H9 (cell line): ENCODE measurements at regions not wholly inside any gene's neighbourhood (a gene's known extent, or its start where the extent isn't known, plus 50 kb on each side); places are given as distances from the start of the nearest gene placed in this dataset.

ENCODE experiments used
- DNase-seq: peaks from one replicate; pipeline ENCODE4 v3.0.0-alpha.2; 2017
- H2AFZ ChIP-seq: one replicate; pipeline ENCODE4 v1.6.1; 2013; ENCODE audit warnings: mild to moderate bottlenecking, low read length, control low read depth, moderate library complexity
- H2AK5ac ChIP-seq: 2 replicates; pipeline ENCODE4 v1.6.1; 2013; ENCODE audit warnings: low read length, control low read depth, mixed read lengths; ENCODE audit not compliant: insufficient read length
- H2BK120ac ChIP-seq: one replicate; pipeline ENCODE4 v1.6.1; 2013; ENCODE audit warnings: low read depth, mild to moderate bottlenecking, low read length, control low read depth, inconsistent platforms; ENCODE audit not compliant: poor library complexity, severe bottlenecking
- H2BK12ac ChIP-seq: 2 replicates; pipeline ENCODE4 v1.6.1; 2013; ENCODE audit warnings: low read length, control low read depth, mixed read lengths, low read depth; ENCODE audit not compliant: insufficient read length
- H2BK15ac ChIP-seq: 2 replicates; pipeline ENCODE4 v1.6.1; 2013; ENCODE audit warnings: low read depth, low read length, control low read depth
- H2BK20ac ChIP-seq: one replicate; pipeline ENCODE4 v1.6.1; 2013; ENCODE audit warnings: low read depth, mild to moderate bottlenecking, low read length, control low read depth, inconsistent platforms; ENCODE audit not compliant: poor library complexity, severe bottlenecking
- H2BK5ac ChIP-seq: 2 replicates; pipeline ENCODE4 v1.6.1; 2013; ENCODE audit warnings: low read length, control low read depth, mixed read lengths; ENCODE audit not compliant: insufficient read length
- H3K14ac ChIP-seq: 2 replicates; pipeline ENCODE4 v1.6.1; 2013; ENCODE audit warnings: low read length, control low read depth; ENCODE audit not compliant: insufficient read depth
- H3K18ac ChIP-seq: 2 replicates; pipeline ENCODE4 v1.6.1; 2013; ENCODE audit warnings: low read depth, mild to moderate bottlenecking, mixed read lengths, low read length, control low read depth; ENCODE audit not compliant: insufficient read length
- H3K23ac ChIP-seq: 2 replicates; pipeline ENCODE4 v1.6.1; 2013; ENCODE audit warnings: low read length, control low read depth, mixed read lengths, low read depth; ENCODE audit not compliant: insufficient read length
- H3K23me2 ChIP-seq: 2 replicates; pipeline ENCODE4 v1.6.1; 2013; ENCODE audit warnings: low read depth, mild to moderate bottlenecking, mixed read lengths, low read length, control low read depth; ENCODE audit not compliant: insufficient read length, poor library complexity, severe bottlenecking
- H3K27ac ChIP-seq: 2 replicates; pipeline ENCODE4 v1.5.1; 2013; ENCODE audit warnings: low read length, control low read depth, mixed read lengths, low read depth; ENCODE audit not compliant: insufficient read length
- H3K27me3 ChIP-seq: 2 replicates; pipeline ENCODE4 v1.6.1; 2013; ENCODE audit warnings: low read length, control low read depth, inconsistent platforms; ENCODE audit not compliant: insufficient read depth
- H3K4ac ChIP-seq: 2 replicates; pipeline ENCODE4 v1.6.1; 2013; ENCODE audit warnings: low read depth, mild to moderate bottlenecking, control low read depth, inconsistent platforms, low read length, moderate library complexity
- H3K4me1 ChIP-seq: 2 replicates; pipeline ENCODE4 v1.6.1; 2013; ENCODE audit warnings: low read length, control low read depth, inconsistent platforms; ENCODE audit not compliant: insufficient read depth
- H3K4me2 ChIP-seq: 2 replicates; pipeline ENCODE4 v1.6.1; 2013; ENCODE audit warnings: low read length, control low read depth, mixed read lengths; ENCODE audit not compliant: insufficient read length, insufficient read depth
- H3K56ac ChIP-seq: 2 replicates; pipeline ENCODE4 v1.6.1; 2013; ENCODE audit warnings: low read depth, mild to moderate bottlenecking, mixed read lengths, low read length, control low read depth; ENCODE audit not compliant: insufficient read length
- H3K79me1 ChIP-seq: 2 replicates; pipeline ENCODE4 v1.6.1; 2013; ENCODE audit warnings: low read depth, mild to moderate bottlenecking, moderate library complexity, low read length, control low read depth, inconsistent platforms; ENCODE audit not compliant: insufficient read depth, poor library complexity, severe bottlenecking
- H3K79me2 ChIP-seq: 2 replicates; pipeline ENCODE4 v1.6.1; 2013; ENCODE audit warnings: low read length, control low read depth, inconsistent platforms; ENCODE audit not compliant: insufficient read depth
- H3K9ac ChIP-seq: 2 replicates; pipeline ENCODE4 v1.6.1; 2013; ENCODE audit warnings: low read length, control low read depth, mixed read lengths; ENCODE audit not compliant: insufficient read length; ENCODE audit errors: extremely low read depth
- H3K9me3 ChIP-seq: one replicate; pipeline ENCODE4 v1.6.1; 2013; ENCODE audit warnings: low read depth, low read length, inconsistent platforms; ENCODE audit not compliant: control insufficient read depth
- H3T11ph ChIP-seq: one replicate; pipeline ENCODE4 v1.6.1; 2013; ENCODE audit warnings: mild to moderate bottlenecking, low read length, control low read depth, inconsistent platforms
- H4K20me1 ChIP-seq: one replicate; pipeline ENCODE4 v1.6.1; 2013; ENCODE audit not compliant: control insufficient read depth, insufficient read length, insufficient read depth
- H4K5ac ChIP-seq: 2 replicates; pipeline ENCODE4 v1.6.1; 2013; ENCODE audit warnings: low read depth, mild to moderate bottlenecking, mixed read lengths, low read length, control low read depth; ENCODE audit not compliant: insufficient read length
- H4K8ac ChIP-seq: replicated peaks from 2 replicates; pipeline ENCODE4 v1.6.1; 2013; ENCODE audit warnings: low read length, control low read depth, mixed read lengths, low read depth; ENCODE audit not compliant: insufficient read length
- H4K91ac ChIP-seq: 2 replicates; pipeline ENCODE4 v1.6.1; 2013; ENCODE audit warnings: low read depth, mild to moderate bottlenecking, moderate library complexity, mixed read lengths, low read length, control low read depth; ENCODE audit not compliant: insufficient read length
- H3K27ac Mint-ChIP-seq, 3 experiments: 2 replicates in 2 of 3; 3 replicates in 1 of 3; pipeline ENCODE4 v1.8.0; 2020 to 2021; ENCODE audit warnings: mixed read lengths in 3 of 3, mild to moderate bottlenecking in 1 of 3, moderate library complexity in 1 of 3
- H3K27me3 Mint-ChIP-seq: 2 replicates; pipeline ENCODE4 v1.8.0; 2021; ENCODE audit warnings: low read depth, mild to moderate bottlenecking, moderate library complexity, mixed read lengths
- H3K36me3 Mint-ChIP-seq, 3 experiments: 2 replicates in 2 of 3; 3 replicates in 1 of 3; pipeline ENCODE4 v1.8.0; 2020 to 2021; ENCODE audit warnings: low read depth in 3 of 3, mixed read lengths in 3 of 3; ENCODE audit not compliant: insufficient read depth in 1 of 3
- H3K4me1 Mint-ChIP-seq, 2 experiments: 2 replicates each; pipeline ENCODE4 v1.8.0; 2020; ENCODE audit warnings: mixed read lengths in 2 of 2
- H3K4me3 Mint-ChIP-seq, 2 experiments: 2 replicates in 1 of 2; 3 replicates in 1 of 2; pipeline ENCODE4 v1.8.0; 2020 to 2021; ENCODE audit warnings: mild to moderate bottlenecking in 2 of 2, mixed read lengths in 2 of 2, moderate library complexity in 1 of 2
- H3K9me3 Mint-ChIP-seq, 2 experiments: 2 replicates in 1 of 2; 3 replicates in 1 of 2; pipeline ENCODE4 v1.8.0; 2020; ENCODE audit warnings: mild to moderate bottlenecking in 2 of 2, mixed read lengths in 2 of 2, moderate library complexity in 1 of 2
- WGBS: extraction: QIAGEN DNeasy Blood & Tissue Kit; methylation state at CpG from one replicate; pipeline ENCODE4 v1.1.7; 2013; ENCODE audit warnings: missing lambda C conversion rate, low lambda C conversion rate, mixed read lengths; ENCODE audit not compliant: insufficient read length; ENCODE audit errors: extremely low coverage; 5-methylcytosine and 5-hydroxymethylcytosine counted together
- TF ChIP-seq, protein P1 (sequence below): fragments of 200-600 bp; sonication (generic); conservative IDR thresholded peaks from 3 replicates; pipeline ENCODE4 v1.8.0; 2021; ENCODE audit warnings: antibody characterized with exemption, mild to moderate bottlenecking

DNA sequence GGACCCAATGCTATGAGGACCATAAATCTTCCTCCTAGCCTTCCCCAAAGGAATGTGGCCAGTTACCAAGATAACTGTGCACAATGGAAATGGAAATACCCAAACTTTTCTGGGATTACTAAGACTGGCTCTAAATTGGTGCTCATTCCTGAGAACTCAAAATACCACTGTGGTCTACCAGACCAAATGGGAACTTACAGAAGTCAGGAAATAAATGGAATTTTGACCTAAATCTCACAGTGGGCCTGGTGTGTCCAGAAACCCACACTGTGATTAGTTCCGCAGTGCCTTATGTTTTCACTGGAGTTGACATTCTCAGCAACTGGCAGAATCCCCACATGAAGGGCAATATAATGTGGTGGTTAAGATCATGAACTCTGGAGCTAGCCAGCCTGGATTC, 99.4 kb upstream of the ZC3H12C start:
- WGBS, result no CpG with 5 or more reads among the region's 1 CpG
- no peak overlapping the region for H3K4me3 Mint-ChIP-seq
- no peaks in the 10 kb centered on the region for H3K79me2 ChIP-seq
- no peaks in the 10 kb centered on the region for H3K23me2 ChIP-seq
- H3K18ac ChIP-seq, result no peak overlapping the region
- no peak overlapping the region for H4K5ac ChIP-seq
- H3K27ac Mint-ChIP-seq, result no peak overlapping the region
- no peak overlapping the region for H2BK12ac ChIP-seq
- no peak overlapping the region for H2BK20ac ChIP-seq
- H3K4me1 Mint-ChIP-seq, result no peaks in the 10 kb centered on the region
- H2AFZ ChIP-seq, result no peak overlapping the region
- no peaks in the 10 kb centered on the region for H3K9me3 ChIP-seq
- no peak overlapping the region for H3K56ac ChIP-seq
- H3K4me2 ChIP-seq, result no peak overlapping the region
- H3K4me1 ChIP-seq, result no peaks in the 10 kb centered on the region
- no peaks in the 10 kb centered on the region for H3K27me3 ChIP-seq
- H4K20me1 ChIP-seq, result no peaks in the 10 kb centered on the region
- no peak overlapping the region for H3K23ac ChIP-seq
- H3K9ac ChIP-seq, result no peak overlapping the region
- no peak overlapping the region for H3T11ph ChIP-seq
- no peak overlapping the region for H2BK120ac ChIP-seq
- H2BK15ac ChIP-seq, result no peak overlapping the region
- no peaks in the 10 kb centered on the region for H3K9me3 Mint-ChIP-seq
- no peak overlapping the region for H3K4ac ChIP-seq
- no peaks in the 10 kb centered on the region for H3K27me3 Mint-ChIP-seq
- H3K36me3 Mint-ChIP-seq, result no peaks in the 10 kb centered on the region
- H2BK5ac ChIP-seq, result no peak overlapping the region
- no peak overlapping the region for H3K27ac ChIP-seq
- H4K8ac ChIP-seq, result no peak overlapping the region
- TF ChIP-seq, protein P1, sequence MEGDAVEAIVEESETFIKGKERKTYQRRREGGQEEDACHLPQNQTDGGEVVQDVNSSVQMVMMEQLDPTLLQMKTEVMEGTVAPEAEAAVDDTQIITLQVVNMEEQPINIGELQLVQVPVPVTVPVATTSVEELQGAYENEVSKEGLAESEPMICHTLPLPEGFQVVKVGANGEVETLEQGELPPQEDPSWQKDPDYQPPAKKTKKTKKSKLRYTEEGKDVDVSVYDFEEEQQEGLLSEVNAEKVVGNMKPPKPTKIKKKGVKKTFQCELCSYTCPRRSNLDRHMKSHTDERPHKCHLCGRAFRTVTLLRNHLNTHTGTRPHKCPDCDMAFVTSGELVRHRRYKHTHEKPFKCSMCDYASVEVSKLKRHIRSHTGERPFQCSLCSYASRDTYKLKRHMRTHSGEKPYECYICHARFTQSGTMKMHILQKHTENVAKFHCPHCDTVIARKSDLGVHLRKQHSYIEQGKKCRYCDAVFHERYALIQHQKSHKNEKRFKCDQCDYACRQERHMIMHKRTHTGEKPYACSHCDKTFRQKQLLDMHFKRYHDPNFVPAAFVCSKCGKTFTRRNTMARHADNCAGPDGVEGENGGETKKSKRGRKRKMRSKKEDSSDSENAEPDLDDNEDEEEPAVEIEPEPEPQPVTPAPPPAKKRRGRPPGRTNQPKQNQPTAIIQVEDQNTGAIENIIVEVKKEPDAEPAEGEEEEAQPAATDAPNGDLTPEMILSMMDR, result no peak
- DNase-seq, result no peak
- no peak overlapping the region for H3K14ac ChIP-seq
- no peak overlapping the region for H4K91ac ChIP-seq
- H3K79me1 ChIP-seq, result no peaks in the 10 kb centered on the region
- no peak overlapping the region for H2AK5ac ChIP-seq
